Fibroblast of skin of scalp (primary cell): ENCODE measurements at regions not wholly inside any gene's neighbourhood (a gene's known extent, or its start where the extent isn't known, plus 50 kb on each side); places are given as distances from the start of the nearest gene placed in this dataset.
"Not testable (repeated sequence)": the region's sequence is repeated elsewhere in the genome, so short reads cannot be mapped to it uniquely, and the experiment has no call there.

ENCODE experiments used
- DNase-seq: peaks from one replicate; pipeline ENCODE4 v3.0.0-alpha.2; 2013

DNA sequence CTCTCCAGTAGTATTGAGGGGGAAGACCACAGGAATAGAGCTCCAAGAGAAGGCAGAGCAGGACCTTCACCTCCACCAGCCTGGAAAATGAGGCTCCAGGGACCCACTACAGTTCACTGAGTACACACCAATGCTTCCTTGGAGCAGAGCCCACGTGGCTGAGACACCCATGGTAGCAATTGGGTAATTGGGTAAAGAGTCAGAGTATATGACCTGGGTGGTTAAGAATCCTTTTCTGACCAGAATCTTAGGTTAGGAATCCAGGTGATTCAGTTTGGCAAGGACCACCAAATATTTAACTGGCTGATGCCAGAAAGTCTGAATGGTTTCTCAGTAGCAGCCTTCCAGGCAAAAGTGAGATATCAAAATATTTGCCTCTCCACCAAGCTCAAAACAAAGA lies 107.7 kb downstream of the MDH1 start:
- DNase-seq: no peak

- no peak for DNase-seq
Measured at GRCh38 chr2:63697160-63697559, 108.4 kb downstream of the MDH1 start.

GRCh38 chr2:63698786-63699548 lies 110.2 kb downstream of the MDH1 start:
- DNase-seq: peak; percentile 86

GRCh38 chr2:63699549-63699839 lies 110.7 kb downstream of the MDH1 start:
- DNase-seq: peak; percentile 31

- DNase-seq: peak; percentile 70
Measured at GRCh38 chr2:63700271-63700670, 111.5 kb downstream of the MDH1 start.

DNA sequence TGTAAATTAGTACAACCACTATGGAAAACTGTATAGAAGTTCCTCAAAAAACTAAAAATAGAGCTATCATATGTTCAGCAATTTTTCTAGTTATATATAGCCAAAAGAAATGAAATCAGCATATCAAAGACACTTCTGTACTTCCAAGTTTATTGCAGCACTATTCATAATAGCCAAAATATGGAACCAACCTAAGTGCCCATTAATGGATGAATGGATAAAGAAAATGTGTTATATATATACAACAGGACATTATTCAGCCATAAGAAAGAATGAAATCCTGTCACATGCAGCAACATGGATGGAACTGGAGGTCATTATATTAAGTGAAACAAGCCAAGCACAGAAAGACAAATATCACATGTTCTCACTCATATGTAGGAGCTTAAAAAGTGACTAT lies 112.6 kb downstream of the MDH1 start:
- DNase-seq: no peak

DNA sequence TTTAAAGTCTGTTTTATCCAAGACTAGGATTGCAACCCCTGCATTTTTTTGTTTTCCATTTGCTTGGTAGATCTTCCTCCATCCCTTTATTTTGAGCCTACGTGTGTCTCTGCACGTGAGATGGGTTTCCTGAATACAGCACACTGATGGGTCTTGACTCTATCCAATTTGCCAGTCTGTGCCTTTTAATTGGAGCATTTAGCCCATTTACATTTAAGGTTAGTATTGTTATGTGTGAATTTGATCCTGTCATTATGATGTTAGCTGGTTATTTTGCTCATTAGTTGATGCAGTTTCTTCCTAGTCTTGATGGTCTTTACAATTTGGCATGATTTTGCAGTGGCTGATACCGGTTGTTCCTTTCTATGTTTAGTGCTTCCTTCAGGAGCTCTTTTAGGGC lies 117.3 kb downstream of the MDH1 start:
- DNase-seq: not testable (repeated sequence)

- no peak for DNase-seq
Measured at GRCh38 chr2:63710732-63711131, 122.0 kb downstream of the MDH1 start.

DNA sequence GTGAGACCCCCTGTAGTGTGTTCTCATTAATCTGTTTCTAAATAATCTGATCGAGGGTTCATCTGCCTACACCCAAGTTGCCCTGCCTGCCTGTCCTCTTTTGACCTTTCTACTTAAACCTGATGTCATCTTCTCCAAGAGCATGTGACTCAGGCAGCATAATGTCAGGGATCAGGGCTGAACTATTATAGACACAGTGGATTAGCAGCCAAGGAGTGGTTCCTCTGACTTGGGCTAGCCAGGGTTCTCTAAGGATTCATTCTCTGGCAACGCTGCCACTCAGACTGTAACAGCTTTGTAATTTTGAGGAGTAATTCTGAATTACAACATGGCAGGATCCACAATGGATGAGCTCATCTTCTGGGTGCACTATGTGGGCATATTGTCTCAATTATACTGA lies 124.0 kb downstream of the MDH1 start:
- peak; percentile 49 for DNase-seq

DNA sequence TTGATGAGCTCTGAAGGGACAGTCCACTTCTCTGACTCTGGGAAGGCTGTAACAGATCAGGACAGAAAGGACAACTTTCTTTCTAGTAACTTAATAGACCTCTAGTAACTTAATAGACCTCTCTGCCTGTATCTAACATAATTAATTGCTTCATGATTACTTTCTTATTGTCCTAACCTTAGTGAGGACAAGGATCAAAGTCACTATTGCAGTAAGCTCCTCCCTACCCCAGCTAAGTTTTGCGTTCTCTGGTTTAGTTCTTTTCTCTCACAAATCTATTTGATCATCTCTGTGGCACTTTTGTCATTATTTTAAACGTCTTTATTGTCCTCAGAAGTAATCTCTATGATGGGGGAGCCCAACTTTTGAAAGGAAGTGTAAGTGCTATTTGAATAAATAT lies 125.5 kb upstream of the UGP2 start:
- no peak for DNase-seq

GRCh38 chr2:63719052-63719451 lies 122.6 kb upstream of the UGP2 start:
- DNase-seq: no peak

- DNase-seq: no peak
Measured at GRCh38 chr2:63721082-63721424, 120.6 kb upstream of the UGP2 start.

- not testable (repeated sequence) for DNase-seq
Measured at GRCh38 chr2:63722284-63722683, 119.4 kb upstream of the UGP2 start.

GRCh38 chr2:63723709-63724108 lies 118.0 kb upstream of the UGP2 start:
- no peak for DNase-seq

DNA sequence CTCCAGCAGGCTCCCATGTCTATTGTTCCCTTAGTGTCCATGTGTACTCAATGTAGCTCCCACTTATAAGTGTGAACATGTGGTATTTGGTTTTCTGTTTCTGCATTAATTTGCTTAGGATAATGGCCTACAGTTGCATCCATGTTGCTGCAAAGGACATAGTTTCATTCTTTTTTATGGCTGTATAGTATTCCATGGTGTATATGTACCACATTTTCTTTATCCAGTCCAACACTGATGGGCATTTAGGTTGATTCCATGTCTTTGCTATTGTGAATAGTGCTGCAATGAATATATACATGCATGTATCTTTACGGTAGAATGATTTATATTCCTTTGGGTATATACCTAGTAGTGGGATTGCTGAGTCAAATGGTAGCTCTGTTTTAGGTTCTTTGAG lies 116.5 kb upstream of the UGP2 start:
- not testable (repeated sequence) for DNase-seq

DNA sequence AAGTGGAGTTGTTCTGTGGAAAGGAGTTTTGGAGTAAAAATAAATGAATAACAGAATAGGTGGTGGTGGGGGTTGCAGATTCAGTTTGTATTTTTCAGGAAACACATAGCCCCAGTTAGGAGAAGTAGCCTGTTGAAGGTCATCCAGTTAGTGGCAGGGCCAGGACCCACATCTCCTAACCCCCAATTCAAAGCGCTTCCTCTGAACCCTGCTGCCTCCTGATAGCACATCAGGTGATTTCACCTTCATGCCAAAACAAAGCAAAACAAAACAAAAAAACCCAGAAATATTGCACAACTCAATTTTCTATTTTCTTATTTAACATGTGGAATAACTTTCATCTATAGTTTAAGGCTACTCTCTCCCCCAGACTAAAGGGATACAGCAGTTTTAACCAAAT lies 112.3 kb upstream of the UGP2 start:
- DNase-seq: no peak

DNA sequence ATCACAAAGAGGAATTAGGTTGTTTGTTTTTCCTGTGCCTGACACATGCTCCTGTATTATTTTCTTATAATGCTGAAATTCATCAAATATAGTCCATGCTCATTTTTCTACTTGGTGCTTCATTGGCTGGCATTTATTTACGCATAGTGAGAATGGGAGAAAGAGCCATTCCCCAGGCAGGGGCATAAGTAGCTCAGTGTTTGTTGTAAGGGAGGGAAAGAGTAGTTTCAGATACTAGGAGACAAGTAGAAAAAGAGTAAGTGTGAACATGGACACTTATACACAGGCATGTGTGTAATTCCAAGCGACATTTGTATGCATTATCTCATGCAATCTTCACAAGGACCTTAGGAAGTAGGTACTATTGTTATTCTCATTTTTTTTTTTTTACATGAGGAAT lies 111.9 kb upstream of the UGP2 start:
- no peak for DNase-seq

- peak; percentile 63 for DNase-seq
Measured at GRCh38 chr2:63734510-63734909, 107.2 kb upstream of the UGP2 start.

DNA sequence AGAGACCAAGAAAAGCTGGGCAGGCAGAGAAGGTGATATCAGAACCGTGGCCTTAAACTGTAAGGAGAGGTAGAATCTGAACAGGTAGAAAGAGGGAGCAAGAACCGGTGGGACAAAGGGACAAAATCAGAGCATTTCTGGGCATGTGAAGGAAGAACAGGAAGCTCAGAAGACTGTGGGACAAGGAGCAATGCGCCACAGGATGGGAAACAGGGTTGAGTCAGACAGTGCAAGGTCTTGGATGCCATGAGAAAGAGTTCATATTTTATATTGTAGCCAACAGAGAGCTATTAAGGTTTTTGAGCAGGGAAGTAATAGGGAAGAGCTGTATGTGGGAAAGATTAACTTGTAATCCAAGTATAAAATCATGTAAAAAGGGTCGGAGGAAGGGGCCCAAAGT lies 106.4 kb upstream of the UGP2 start:
- DNase-seq: peak; percentile 49

GRCh38 chr2:63735931-63736330 lies 105.8 kb upstream of the UGP2 start:
- DNase-seq: peak; percentile 18

- DNase-seq: peak; percentile 84
Measured at GRCh38 chr2:63736354-63736753, 105.3 kb upstream of the UGP2 start.

- no peak for DNase-seq
Measured at GRCh38 chr2:63737081-63737751, 104.5 kb upstream of the UGP2 start.

DNA sequence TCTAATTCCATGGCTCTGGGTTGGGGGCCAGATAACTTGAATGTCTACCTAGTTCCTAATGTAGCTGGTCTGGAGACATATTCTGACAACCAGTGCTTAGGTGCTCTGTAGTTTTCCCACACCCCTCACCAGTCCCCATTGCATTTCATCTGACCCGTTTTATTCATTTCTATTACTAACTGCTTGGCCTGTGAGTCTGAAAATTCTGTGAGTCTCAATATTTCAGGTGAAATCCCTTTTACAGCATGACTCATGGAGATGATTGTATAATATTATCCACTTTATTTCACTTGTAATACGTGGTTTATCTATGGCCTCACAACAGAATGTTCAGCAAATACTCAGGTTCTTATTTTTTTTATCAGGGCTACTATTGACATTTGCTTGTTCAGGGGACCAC lies 103.7 kb upstream of the UGP2 start:
- DNase-seq: no peak

DNA sequence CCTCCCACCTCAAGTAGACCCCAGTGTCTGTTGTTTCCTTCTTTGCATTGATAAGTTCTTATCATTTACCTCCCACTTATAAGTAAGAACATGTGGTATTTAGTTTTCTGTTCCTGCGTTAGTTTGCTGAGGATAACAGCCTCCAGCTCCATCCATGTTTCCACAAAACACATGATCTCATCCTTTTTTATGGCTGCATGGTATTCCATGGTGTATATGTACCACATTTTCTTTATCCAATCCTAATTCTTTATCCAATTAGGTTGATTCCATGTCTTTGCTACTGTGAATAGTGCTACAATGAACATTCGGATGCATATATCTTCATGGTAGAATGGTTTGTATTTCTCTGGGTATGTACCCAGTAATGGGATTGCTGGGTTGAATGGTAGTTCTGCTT lies 102.5 kb upstream of the UGP2 start:
- DNase-seq: not testable (repeated sequence)

GRCh38 chr2:63740020-63740419 lies 101.7 kb upstream of the UGP2 start:
- no peak for DNase-seq
